ENCODE measurements at regions not wholly inside any gene's neighbourhood (a gene's known extent, or its start where the extent isn't known, plus 50 kb on each side); places are given as distances from the start of the nearest gene placed in this dataset.
"Not testable (repeated sequence)": the region's sequence is repeated elsewhere in the genome, so short reads cannot be mapped to it uniquely, and the experiment has no call there.

DNA sequence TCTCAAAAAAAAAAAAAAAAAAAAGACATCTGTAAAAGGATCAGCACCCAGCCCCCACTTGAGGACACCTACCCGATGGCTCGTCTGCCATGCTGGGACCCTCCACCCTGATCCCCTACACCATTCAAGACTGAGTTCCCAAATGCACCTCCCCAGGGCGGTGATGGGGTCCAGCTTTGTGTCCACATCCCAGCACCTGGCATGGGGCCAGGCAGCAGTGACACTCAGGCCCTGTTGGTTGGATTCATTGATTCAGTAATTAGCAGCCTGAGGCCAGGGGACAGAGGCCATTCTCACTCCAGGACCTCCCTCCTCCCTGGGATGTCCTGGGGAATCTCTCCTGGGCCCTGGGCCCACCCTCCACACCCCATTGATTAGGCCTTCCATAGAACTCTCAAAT, 88.8 kb upstream of the RUFY1 start:
- no peak for TF ChIP-seq CTCF (IDR thresholded peaks at IDR 0.05; ENCODE audit: low read depth, low read length, missing control alignments)
- DNase-seq (ENCODE audit: low read depth): no peak
- in situ Hi-C loops (cut with HindIII; ENCODE audit: low sequenced_read_pairs): no loop called here
- H3K4me3 ChIP-seq (ENCODE audit: low read depth, low read length): no peak overlapping the region

- H3K4me3 ChIP-seq (ENCODE audit: low read depth, low read length): no peak overlapping the region
- in situ Hi-C loops (cut with HindIII; ENCODE audit: low sequenced_read_pairs): no loop called here
- TF ChIP-seq CTCF (IDR thresholded peaks at IDR 0.05; ENCODE audit: low read depth, low read length, missing control alignments): no peak
- DNase-seq (ENCODE audit: low read depth): no peak
These were observed 90.6 kb upstream of the RUFY1 start for GRCh38 chr5:179459771-179460170.

- no peak for DNase-seq (ENCODE audit: low read depth)
- no peak overlapping the region for H3K4me3 ChIP-seq (ENCODE audit: low read depth, low read length)
- no peak for TF ChIP-seq CTCF (IDR thresholded peaks at IDR 0.05; ENCODE audit: low read depth, low read length, missing control alignments)
- in situ Hi-C loops (cut with HindIII; ENCODE audit: low sequenced_read_pairs): no loop called here
These were observed 92.7 kb upstream of the RUFY1 start for GRCh38 chr5:179457612-179458011.

GRCh38 chr5:179456075-179456474, 94.3 kb upstream of the RUFY1 start:
- DNase-seq (ENCODE audit: low read depth); in situ Hi-C loops (cut with HindIII; ENCODE audit: low sequenced_read_pairs); H3K4me3 ChIP-seq (ENCODE audit: low read depth, low read length): not testable (repeated sequence)

DNA sequence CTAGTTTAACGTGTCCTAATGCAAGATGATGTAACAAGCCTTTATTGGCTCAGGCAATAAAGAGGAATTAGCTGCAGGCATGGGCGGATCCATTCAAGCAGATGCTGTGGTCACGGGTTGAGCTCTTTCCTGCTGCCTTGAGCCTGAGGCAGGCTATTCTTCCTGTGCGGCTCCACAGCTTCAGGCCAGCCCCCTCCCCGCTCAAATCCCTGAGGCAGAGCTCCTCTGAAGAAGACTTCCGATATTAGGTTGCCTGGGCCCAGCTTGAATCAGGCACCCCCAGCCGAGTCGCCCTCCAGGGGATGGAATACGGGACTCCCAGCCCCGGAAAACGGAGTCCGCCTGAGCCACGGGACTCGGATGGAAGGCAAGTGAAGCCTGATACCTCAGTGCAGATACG, 95.0 kb upstream of the RUFY1 start:
- TF ChIP-seq CTCF (IDR thresholded peaks at IDR 0.05; ENCODE audit: low read depth, low read length, missing control alignments): no peak
- in situ Hi-C loops (cut with HindIII; ENCODE audit: low sequenced_read_pairs): no loop called here
- H3K4me3 ChIP-seq (ENCODE audit: low read depth, low read length): no peak overlapping the region
- no peak for DNase-seq (ENCODE audit: low read depth)

DNA sequence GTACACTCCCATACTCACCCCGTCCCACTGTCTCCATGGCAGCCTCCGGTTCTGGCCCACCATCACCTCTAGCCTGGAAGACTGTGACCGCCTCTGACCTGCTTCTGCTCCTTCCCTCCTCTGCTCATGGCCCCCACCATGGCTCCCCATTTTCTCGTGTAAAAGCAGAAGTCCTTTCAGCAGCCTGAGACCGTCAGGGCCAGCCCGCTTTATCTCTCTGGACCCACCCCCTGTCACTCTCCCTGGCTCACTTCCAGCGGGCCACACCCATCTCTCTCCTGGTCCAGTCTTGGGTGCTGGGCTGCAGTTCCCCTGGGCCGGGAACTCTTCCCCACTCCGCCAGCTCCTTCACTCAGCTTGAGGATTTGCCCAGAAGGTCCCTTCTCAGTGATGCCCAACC, 96.0 kb upstream of the RUFY1 start:
- no peak for TF ChIP-seq CTCF (IDR thresholded peaks at IDR 0.05; ENCODE audit: low read depth, low read length, missing control alignments)
- in situ Hi-C loops (cut with HindIII; ENCODE audit: low sequenced_read_pairs): no loop called here
- no peak overlapping the region for H3K4me3 ChIP-seq (ENCODE audit: low read depth, low read length)
- no peak for DNase-seq (ENCODE audit: low read depth)

- no peak overlapping the region for H3K4me3 ChIP-seq (ENCODE audit: low read depth, low read length)
- in situ Hi-C loops (cut with HindIII; ENCODE audit: low sequenced_read_pairs): no loop called here
- no peak for TF ChIP-seq CTCF (IDR thresholded peaks at IDR 0.05; ENCODE audit: low read depth, low read length, missing control alignments)
- no peak for DNase-seq (ENCODE audit: low read depth)
These were observed 96.7 kb upstream of the RUFY1 start for GRCh38 chr5:179453616-179454015.

Data from astrocyte of the cerebellum (primary cell).